Peyer's patch (tissue), 4 donors: ENCODE measurements at regions not wholly inside any gene's neighbourhood (a gene's known extent, or its start where the extent isn't known, plus 50 kb on each side); places are given as distances from the start of the nearest gene placed in this dataset.

Experiments used
- DNase-seq, 3 donors: peaks; one replicate each; pipeline ENCODE4 v3.0.0-alpha.2; 2017 to 2019
- H3K27ac ChIP-seq, 4 donors: fragments of 200-600 bp; sonication (generic); one replicate each; pipeline ENCODE4 v1.5.1; 2016 to 2019
- H3K27me3 ChIP-seq, 2 donors: fragments of 200-600 bp; sonication (generic); one replicate each; pipeline ENCODE4 v1.5.1; 2019
- H3K36me3 ChIP-seq, 3 donors: fragments of 200-600 bp; sonication (generic); one replicate each; pipeline ENCODE4 v1.5.1; 2016 to 2019
- H3K4me1 ChIP-seq, 4 donors: fragments of 200-600 bp; sonication (generic); one replicate each; pipeline ENCODE4 v1.5.1; 2016 to 2019
- H3K4me3 ChIP-seq, 4 donors: fragments of 200-600 bp; sonication (generic); 1 replicate in 3 of 4; 2 replicates in 1 of 4; pipeline ENCODE4 v1.5.1; 2016 to 2019; ENCODE audit warnings: mild to moderate bottlenecking in 1 of 4
- H3K9me3 ChIP-seq, 4 donors: fragments of 200-600 bp; sonication (generic); one replicate each; pipeline ENCODE4 v1.5.1; 2016 to 2019; ENCODE audit warnings: mild to moderate bottlenecking in 1 of 4
- CTCF ChIP-seq, 6 experiments: fragments of 450-650 bp in 4 of 6; fragments of 200-600 bp in 2 of 6; sonication (generic) in 1 of 6; IDR thresholded peaks; one replicate each; pipeline ENCODE4 v1.5.1; 2017 to 2019; ENCODE audit warnings: antibody characterized with exemption in 6 of 6, mild to moderate bottlenecking in 3 of 6, moderate library complexity in 1 of 6
- POLR2A ChIP-seq, 2 donors: fragments of 450-650 bp; IDR thresholded peaks; one replicate each; pipeline ENCODE4 v1.5.1; 2017; ENCODE audit warnings: antibody characterized with exemption in 2 of 2, mild to moderate bottlenecking in 2 of 2, moderate library complexity in 2 of 2

GRCh38 chr19:28394725-28395124, 818.2 kb downstream of the UQCRFS1 start:
- DNase-seq: no peak
- Histone ChIP-seq H3K4me3 (no peak overlapping the region), H3K27me3 (no peaks in the 10 kb centered on the region), H3K27ac (no peak overlapping the region), H3K4me1 (no peaks in the 10 kb centered on the region), H3K9me3 (no peaks in the 10 kb centered on the region), H3K36me3 (no peaks in the 10 kb centered on the region)
- no peak for TF ChIP-seq POLR2A (IDR thresholded peaks at IDR 0.05)
- no peak for TF ChIP-seq CTCF (IDR thresholded peaks at IDR 0.05)

GRCh38 chr19:28393574-28394336, 819.2 kb downstream of the UQCRFS1 start:
- DNase-seq: no peak
- TF ChIP-seq CTCF (IDR thresholded peaks at IDR 0.05) (no peak), POLR2A (IDR thresholded peaks at IDR 0.05) (no peak)
- no peaks in the 10 kb centered on the region for H3K4me1 ChIP-seq
- H3K36me3 ChIP-seq: no peaks in the 10 kb centered on the region
- H3K9me3 ChIP-seq: no peaks in the 10 kb centered on the region
- H3K27ac ChIP-seq: no peak overlapping the region
- no peaks in the 10 kb centered on the region for H3K27me3 ChIP-seq
- H3K4me3 ChIP-seq: no peak overlapping the region

GRCh38 chr19:28388988-28389387, 824.0 kb downstream of the UQCRFS1 start:
- TF ChIP-seq CTCF (IDR thresholded peaks at IDR 0.05): no peak
- TF ChIP-seq POLR2A (IDR thresholded peaks at IDR 0.05): no peak

GRCh38 chr19:28387507-28387906, 825.4 kb downstream of the UQCRFS1 start:
- no peak overlapping the region for H3K27ac ChIP-seq
- no peak for DNase-seq
- H3K36me3 ChIP-seq: no peaks in the 10 kb centered on the region
- H3K9me3 ChIP-seq: no peaks in the 10 kb centered on the region
- no peaks in the 10 kb centered on the region for H3K4me1 ChIP-seq
- no peak overlapping the region for H3K4me3 ChIP-seq
- no peaks in the 10 kb centered on the region for H3K27me3 ChIP-seq
- TF ChIP-seq CTCF (IDR thresholded peaks at IDR 0.05): no peak
- no peak for TF ChIP-seq POLR2A (IDR thresholded peaks at IDR 0.05)

More at GRCh38 chr19:28388988-28389387, 824.0 kb downstream of the UQCRFS1 start:
- Histone ChIP-seq H3K4me1 (no peaks in the 10 kb centered on the region), H3K9me3 (no peaks in the 10 kb centered on the region), H3K36me3 (no peaks in the 10 kb centered on the region), H3K27me3 (no peaks in the 10 kb centered on the region), H3K4me3 (no peak overlapping the region), H3K27ac (no peak overlapping the region)
- DNase-seq: no peak

GRCh38 chr19:28386470-28386869, 826.5 kb downstream of the UQCRFS1 start:
- no peaks in the 10 kb centered on the region for H3K27me3 ChIP-seq
- H3K9me3 ChIP-seq: no peaks in the 10 kb centered on the region
- DNase-seq: no peak
- no peak overlapping the region for H3K4me3 ChIP-seq
- H3K36me3 ChIP-seq: no peaks in the 10 kb centered on the region
- H3K27ac ChIP-seq: no peak overlapping the region
- TF ChIP-seq POLR2A (IDR thresholded peaks at IDR 0.05): no peak
- TF ChIP-seq CTCF (IDR thresholded peaks at IDR 0.05): no peak
- no peaks in the 10 kb centered on the region for H3K4me1 ChIP-seq
